Activated naive CD4-positive, alpha-beta T cell treated with anti-CD3 and anti-CD28 coated beads for 36 hours (primary cell): ENCODE measurements at regions not wholly inside any gene's neighbourhood (a gene's known extent, or its start where the extent isn't known, plus 50 kb on each side); places are given as distances from the start of the nearest gene placed in this dataset.

Experiments used
- CTCF ChIA-PET: fragments of 350-600 bp; sonication (Branson Sonifier 250); formaldehyde crosslinking; loops from one replicate; lab custom pipeline; 2021; ENCODE audit warnings: antibody characterized with exemption; lab: Charles Lee
- DNase-seq: peaks from one replicate; pipeline ENCODE4 v3.0.0-alpha.2; 2020
- H3K27ac Mint-ChIP-seq: one replicate; pipeline ENCODE4 v1.8.0; 2021; ENCODE audit warnings: mild to moderate bottlenecking, mixed read lengths
- H3K27me3 Mint-ChIP-seq: one replicate; pipeline ENCODE4 v1.8.0; 2021; ENCODE audit warnings: low read depth, mixed read lengths
- H3K36me3 Mint-ChIP-seq: one replicate; pipeline ENCODE4 v1.8.0; 2021; ENCODE audit warnings: low read depth, mixed read lengths
- H3K4me1 Mint-ChIP-seq: one replicate; pipeline ENCODE4 v1.8.0; 2021; ENCODE audit warnings: low read depth, mixed read lengths
- H3K4me3 Mint-ChIP-seq: one replicate; pipeline ENCODE4 v1.8.0; 2021; ENCODE audit warnings: mild to moderate bottlenecking, moderate library complexity, mixed read lengths
- H3K9me3 Mint-ChIP-seq: one replicate; pipeline ENCODE4 v1.8.0; 2021; ENCODE audit warnings: mixed read lengths
- intact Hi-C: fragments of 100-400 bp; cut with micrococcal nuclease; formaldehyde crosslinking; loops from one replicate; pipeline ENCODE4 v1.15.1; 2023

DNA sequence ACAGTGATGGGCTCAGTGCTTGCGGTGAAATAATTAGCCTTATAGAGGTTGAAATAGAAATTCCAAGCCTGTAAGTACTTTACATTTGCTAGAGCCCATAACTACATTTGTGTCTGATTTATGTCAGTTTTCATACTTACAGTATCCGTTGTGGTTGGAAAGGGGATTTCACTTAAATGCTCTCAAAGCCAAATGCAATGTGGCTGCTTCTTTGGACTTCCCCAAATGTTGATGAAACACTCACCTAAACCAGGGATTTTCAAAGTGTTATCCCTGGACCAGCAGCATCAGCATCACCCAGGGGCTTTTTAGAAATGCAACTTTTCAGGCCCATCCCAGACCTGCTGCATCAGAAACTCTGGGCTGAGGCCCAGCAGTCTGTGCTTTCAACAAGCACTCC is 378.7 kb downstream of the MCTP2 start:
- peaks cover 52% of the 10 kb centered on the region for H3K27me3 Mint-ChIP-seq
- no peak overlapping the region for H3K27ac Mint-ChIP-seq
- no peaks in the 10 kb centered on the region for H3K36me3 Mint-ChIP-seq
- H3K9me3 Mint-ChIP-seq: no peaks in the 10 kb centered on the region
- peaks cover 8% of the 10 kb centered on the region for H3K4me1 Mint-ChIP-seq
- intact Hi-C loops: loop anchor here (1.0 kb wide), 1 partner anchor 26 kb away; no protein-coding TSS in a partner anchor
- H3K4me3 Mint-ChIP-seq: no peak overlapping the region
- peak; percentile 27 for DNase-seq
- CTCF ChIA-PET: no interaction called here

DNA sequence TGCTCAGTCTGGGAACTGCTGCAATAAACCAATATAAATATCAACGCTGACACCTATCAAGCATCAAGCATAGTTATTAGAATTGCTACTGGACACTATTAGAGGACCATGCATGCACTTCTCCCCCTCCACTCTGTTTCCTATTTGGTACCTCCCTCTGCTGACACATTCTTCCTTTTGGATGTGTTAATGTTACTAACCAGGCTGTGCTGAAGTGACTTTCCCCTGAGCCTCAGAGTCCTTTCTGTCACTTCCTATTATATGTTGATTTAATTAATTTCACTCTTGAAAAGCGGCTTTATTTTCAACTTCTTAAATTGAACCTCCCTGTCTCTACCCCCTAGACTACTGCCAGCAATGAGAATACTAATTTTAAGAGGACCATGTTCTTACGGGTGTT is 379.1 kb downstream of the MCTP2 start:
- intact Hi-C loops: loop anchor here (1.0 kb wide), 1 partner anchor 26 kb away; no protein-coding TSS in a partner anchor
- CTCF ChIA-PET: no interaction called here

DNA sequence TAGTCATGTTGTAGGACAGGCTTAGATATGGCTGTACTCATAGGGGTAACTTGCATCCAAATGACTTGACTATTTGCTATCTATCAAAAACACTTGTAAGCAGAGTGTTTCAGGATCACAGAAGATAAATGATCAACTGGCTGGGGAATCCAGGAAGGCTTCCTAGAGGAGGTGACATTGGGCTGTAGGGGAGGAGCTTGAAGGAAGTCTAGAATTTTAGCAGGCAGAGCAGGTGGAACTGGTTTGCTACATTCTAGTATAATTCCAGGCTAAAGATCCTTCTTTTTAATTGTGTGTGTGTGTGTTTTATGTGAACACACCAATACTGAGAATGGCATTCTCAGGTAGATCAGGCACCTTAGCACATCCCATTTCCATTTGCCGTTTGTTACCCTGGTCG is 380.3 kb downstream of the MCTP2 start:
- Mint-ChIP-seq H3K27ac (no peak overlapping the region), H3K4me1 (peaks cover 8% of the 10 kb centered on the region), H3K27me3 (peaks cover 40% of the 10 kb centered on the region), H3K4me3 (no peak overlapping the region), H3K9me3 (no peaks in the 10 kb centered on the region), H3K36me3 (no peaks in the 10 kb centered on the region)
- CTCF ChIA-PET: no interaction called here
- DNase-seq: no peak
- intact Hi-C loops: no loop called here

More for the DNA sequence above, 379.1 kb downstream of the MCTP2 start:
- no peaks in the 10 kb centered on the region for H3K9me3 Mint-ChIP-seq
- H3K4me3 Mint-ChIP-seq: no peak overlapping the region
- no peak for DNase-seq
- peaks cover 48% of the 10 kb centered on the region for H3K27me3 Mint-ChIP-seq
- H3K4me1 Mint-ChIP-seq: peaks cover 8% of the 10 kb centered on the region
- H3K36me3 Mint-ChIP-seq: no peaks in the 10 kb centered on the region
- no peak overlapping the region for H3K27ac Mint-ChIP-seq

DNA sequence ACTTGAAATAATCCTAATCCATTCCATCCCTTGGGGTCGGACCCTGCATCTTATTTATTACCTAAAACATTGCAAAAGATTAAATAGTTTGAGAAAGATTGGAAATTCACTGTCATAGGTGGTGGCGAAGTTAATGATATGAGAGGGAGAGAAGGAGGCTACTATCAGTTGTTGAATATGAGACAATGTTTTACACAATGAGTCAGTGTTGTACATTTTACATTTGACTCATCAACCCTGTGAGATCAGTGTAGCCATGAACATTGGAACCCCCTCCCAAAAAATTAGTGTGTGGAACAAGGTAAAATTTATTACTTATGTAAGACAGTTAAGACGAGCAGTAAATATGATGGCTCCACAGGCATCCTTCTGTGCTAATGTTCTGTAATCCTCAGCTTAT is 384.3 kb downstream of the MCTP2 start:
- no peaks in the 10 kb centered on the region for H3K9me3 Mint-ChIP-seq
- no peak overlapping the region for H3K4me3 Mint-ChIP-seq
- DNase-seq: no peak
- CTCF ChIA-PET: no interaction called here
- no peak overlapping the region for H3K27ac Mint-ChIP-seq
- H3K36me3 Mint-ChIP-seq: no peaks in the 10 kb centered on the region
- intact Hi-C loops: no loop called here
- peaks cover 23% of the 10 kb centered on the region for H3K27me3 Mint-ChIP-seq
- H3K4me1 Mint-ChIP-seq: no peaks in the 10 kb centered on the region

DNA sequence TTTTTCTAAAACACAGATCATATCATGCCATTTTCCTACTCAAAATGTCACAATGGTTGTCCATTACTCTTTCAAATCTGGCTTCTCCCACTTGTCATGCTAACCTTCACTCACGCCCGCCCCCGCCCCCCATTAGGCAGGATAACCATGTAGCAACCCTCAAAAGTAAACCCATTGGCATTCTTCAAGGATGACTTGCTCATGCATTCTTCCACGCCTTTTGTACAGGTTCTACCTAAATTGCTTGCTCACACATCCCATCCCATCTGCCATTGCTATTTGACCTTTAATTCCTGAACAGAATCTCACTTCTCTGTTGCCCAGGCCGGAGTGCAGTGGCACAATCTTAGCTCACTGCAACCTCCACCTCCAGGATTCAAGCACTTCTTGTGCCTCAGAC is 389.3 kb downstream of the MCTP2 start:
- Mint-ChIP-seq H3K27ac (no peak overlapping the region), H3K4me3 (no peak overlapping the region), H3K36me3 (no peaks in the 10 kb centered on the region), H3K4me1 (no peaks in the 10 kb centered on the region), H3K27me3 (peaks cover 4% of the 10 kb centered on the region), H3K9me3 (no peaks in the 10 kb centered on the region)
- no peak for DNase-seq
- CTCF ChIA-PET: no interaction called here
- intact Hi-C loops: no loop called here

DNA sequence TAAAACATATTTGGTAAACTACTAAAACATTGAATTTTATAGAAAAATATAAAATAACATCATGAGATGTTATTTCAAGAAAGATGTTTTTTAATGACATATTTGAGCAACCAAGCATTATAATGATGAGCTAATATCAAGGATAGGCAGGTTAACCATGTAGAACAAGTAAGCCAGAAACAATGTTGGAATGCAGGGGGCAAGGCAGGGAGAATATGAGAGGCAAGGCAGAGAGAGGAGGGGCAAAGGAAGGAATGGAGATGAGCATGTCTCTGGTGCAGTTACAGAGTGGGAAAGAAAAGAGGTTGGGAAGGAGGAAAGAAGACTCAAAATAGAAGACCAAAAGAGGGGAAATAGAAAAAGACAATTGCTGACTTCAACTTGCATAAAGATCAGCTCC is 390.4 kb downstream of the MCTP2 start:
- H3K4me3 Mint-ChIP-seq: no peak overlapping the region
- H3K36me3 Mint-ChIP-seq: no peaks in the 10 kb centered on the region
- H3K27ac Mint-ChIP-seq: no peak overlapping the region
- CTCF ChIA-PET: interaction anchor here (1.0 kb wide), 1 partner anchor 40 kb away, joined by 3 read pairs; no protein-coding TSS in a partner anchor
- no peaks in the 10 kb centered on the region for H3K9me3 Mint-ChIP-seq
- H3K4me1 Mint-ChIP-seq: no peaks in the 10 kb centered on the region
- intact Hi-C loops: no loop called here
- no peak for DNase-seq
- peaks cover 4% of the 10 kb centered on the region for H3K27me3 Mint-ChIP-seq

DNA sequence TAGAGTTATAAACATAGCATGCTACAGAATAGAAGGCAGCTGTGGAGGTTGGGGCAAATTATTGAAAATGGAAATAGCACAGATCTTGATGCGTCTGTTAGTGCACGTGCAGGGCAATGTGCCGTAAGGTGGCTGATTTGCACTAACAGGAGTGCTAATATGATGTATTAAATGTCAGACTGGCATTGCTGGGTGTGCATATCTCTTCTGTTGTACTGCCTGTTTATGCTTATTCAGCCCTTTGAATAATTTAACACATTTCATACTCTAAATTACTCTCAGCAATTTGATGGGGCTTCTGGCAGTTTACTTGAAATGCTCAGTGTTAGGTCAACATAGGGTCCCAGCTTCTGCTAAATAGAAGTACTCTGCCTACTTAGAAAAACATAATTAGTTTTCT is 395.6 kb downstream of the MCTP2 start:
- CTCF ChIA-PET: no interaction called here

DNA sequence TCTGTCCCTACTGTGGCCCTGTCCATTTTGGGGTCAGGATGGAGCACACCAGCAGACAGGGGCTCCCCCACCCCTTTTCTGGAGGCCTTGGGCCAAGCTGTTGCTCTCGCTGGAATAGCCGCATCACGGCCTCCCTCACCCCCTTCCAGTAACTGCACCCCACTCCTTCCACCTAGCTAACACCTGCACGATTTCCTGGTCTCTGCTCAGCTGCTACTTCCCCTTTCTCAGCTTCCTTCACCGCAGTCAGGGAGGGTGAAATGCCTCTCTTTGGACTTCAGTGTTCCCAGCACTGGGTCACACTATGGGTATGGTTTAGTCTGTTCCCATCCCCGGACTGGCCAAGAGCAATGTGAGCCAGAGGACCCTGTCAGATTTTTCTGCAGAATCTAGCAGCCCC is 400.2 kb downstream of the MCTP2 start:
- intact Hi-C loops: no loop called here
- Mint-ChIP-seq H3K27ac (no peak overlapping the region), H3K4me3 (no peak overlapping the region), H3K27me3 (peaks cover 11% of the 10 kb centered on the region), H3K4me1 (peaks cover 10% of the 10 kb centered on the region), H3K9me3 (no peaks in the 10 kb centered on the region), H3K36me3 (no peaks in the 10 kb centered on the region)
- peak; percentile 17 for DNase-seq
- CTCF ChIA-PET: no interaction called here

More for the DNA sequence above, 395.6 kb downstream of the MCTP2 start:
- Mint-ChIP-seq H3K27me3 (peaks cover 3% of the 10 kb centered on the region), H3K9me3 (no peaks in the 10 kb centered on the region), H3K4me1 (peaks cover 7% of the 10 kb centered on the region), H3K36me3 (no peaks in the 10 kb centered on the region), H3K27ac (no peak overlapping the region), H3K4me3 (no peak overlapping the region)
- DNase-seq: no peak
- intact Hi-C loops: no loop called here

DNA sequence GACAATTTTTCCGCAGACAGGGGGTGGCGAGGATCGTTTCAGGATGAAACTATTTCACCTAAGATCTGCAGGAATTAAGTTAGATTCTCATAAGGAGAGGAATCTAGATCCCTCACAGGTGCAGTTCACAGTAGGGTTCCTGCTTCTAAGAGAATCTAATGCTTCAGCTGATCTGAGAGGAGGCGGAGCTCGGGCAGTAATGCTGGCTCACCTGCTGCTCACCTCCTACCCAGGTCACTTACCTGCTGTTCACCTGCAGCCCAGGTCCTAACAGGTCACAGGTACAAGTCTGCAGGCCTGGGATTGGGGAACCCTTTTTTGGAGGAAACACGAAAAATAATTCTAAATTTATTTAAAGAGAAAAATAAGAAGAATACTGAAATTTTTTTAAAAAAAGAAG is 406.8 kb downstream of the MCTP2 start:
- CTCF ChIA-PET: no interaction called here
- peaks cover 5% of the 10 kb centered on the region for H3K27me3 Mint-ChIP-seq

DNA sequence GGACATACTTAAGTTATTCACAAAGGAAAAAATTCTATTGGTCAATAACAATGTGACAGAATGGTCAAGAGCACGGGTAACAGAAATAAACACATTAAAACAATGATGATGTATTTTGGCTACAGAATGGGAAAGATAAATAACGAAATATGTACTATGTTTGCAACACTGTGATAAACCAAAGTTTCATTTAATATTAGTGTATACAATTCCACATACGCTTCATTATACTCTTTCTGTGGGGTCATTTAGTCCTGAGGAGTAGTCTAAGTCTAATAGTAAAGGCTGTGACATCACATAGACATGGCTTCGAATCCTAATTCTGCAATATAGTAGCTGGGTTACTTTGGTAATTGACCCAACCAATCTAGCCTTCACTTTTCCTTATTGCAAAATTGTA is 408.3 kb downstream of the MCTP2 start:
- intact Hi-C loops: no loop called here
- Mint-ChIP-seq H3K36me3 (no peaks in the 10 kb centered on the region), H3K27ac (no peak overlapping the region), H3K9me3 (no peaks in the 10 kb centered on the region), H3K4me3 (no peak overlapping the region), H3K4me1 (no peaks in the 10 kb centered on the region), H3K27me3 (peaks cover 5% of the 10 kb centered on the region)
- no peak for DNase-seq
- CTCF ChIA-PET: no interaction called here

More for the DNA sequence above, 406.8 kb downstream of the MCTP2 start:
- H3K9me3 Mint-ChIP-seq: no peaks in the 10 kb centered on the region
- H3K36me3 Mint-ChIP-seq: no peaks in the 10 kb centered on the region
- no peak overlapping the region for H3K27ac Mint-ChIP-seq
- no peak overlapping the region for H3K4me3 Mint-ChIP-seq
- H3K4me1 Mint-ChIP-seq: no peaks in the 10 kb centered on the region
- DNase-seq: no peak
- intact Hi-C loops: no loop called here

DNA sequence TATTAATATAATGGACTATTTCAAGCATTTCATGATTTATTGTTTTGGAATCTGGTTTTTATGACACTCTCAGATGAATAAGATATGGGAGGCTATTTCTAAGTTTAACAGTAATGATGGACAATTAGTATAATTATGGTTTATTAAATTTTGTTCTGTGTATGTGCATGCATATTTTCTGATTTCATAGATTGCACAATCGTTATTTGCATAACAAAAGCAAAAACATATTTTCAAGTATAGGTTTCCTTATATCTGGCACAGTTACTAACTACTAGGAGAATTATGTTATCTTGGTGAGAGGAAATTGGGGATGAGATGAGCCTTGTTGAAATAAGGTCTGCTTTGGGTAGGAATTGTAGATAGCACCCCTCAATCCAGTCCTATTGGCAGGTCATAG is 413.1 kb downstream of the MCTP2 start:
- Mint-ChIP-seq H3K27me3 (peaks cover 5% of the 10 kb centered on the region), H3K4me1 (no peaks in the 10 kb centered on the region), H3K36me3 (no peaks in the 10 kb centered on the region), H3K4me3 (no peak overlapping the region), H3K9me3 (no peaks in the 10 kb centered on the region), H3K27ac (no peak overlapping the region)
- CTCF ChIA-PET: no interaction called here
- DNase-seq: no peak
- intact Hi-C loops: no loop called here

DNA sequence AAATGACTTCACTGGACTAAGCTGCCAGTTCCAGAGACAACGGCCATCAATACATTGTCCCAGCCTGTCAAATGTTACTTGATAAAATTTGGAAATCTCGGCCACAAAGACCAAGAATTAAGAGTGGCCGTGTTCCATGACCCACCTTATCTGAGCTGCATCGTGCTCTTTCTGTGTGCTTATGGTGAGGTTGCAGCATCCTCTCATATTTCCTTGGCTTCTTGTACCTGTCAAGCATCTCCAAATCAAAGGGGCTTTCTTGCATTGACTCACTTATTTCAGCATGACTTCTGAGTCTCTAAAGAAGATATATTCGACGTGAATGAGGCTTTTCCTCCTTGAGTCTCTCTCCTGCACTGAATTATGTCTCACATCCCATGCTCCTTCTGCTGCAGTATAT is 421.7 kb downstream of the MCTP2 start:
- Mint-ChIP-seq H3K36me3 (no peaks in the 10 kb centered on the region), H3K4me1 (no peaks in the 10 kb centered on the region), H3K9me3 (no peaks in the 10 kb centered on the region), H3K27ac (no peak overlapping the region), H3K4me3 (no peak overlapping the region), H3K27me3 (peaks cover 11% of the 10 kb centered on the region)
- CTCF ChIA-PET: no interaction called here
- no peak for DNase-seq
- intact Hi-C loops: no loop called here

DNA sequence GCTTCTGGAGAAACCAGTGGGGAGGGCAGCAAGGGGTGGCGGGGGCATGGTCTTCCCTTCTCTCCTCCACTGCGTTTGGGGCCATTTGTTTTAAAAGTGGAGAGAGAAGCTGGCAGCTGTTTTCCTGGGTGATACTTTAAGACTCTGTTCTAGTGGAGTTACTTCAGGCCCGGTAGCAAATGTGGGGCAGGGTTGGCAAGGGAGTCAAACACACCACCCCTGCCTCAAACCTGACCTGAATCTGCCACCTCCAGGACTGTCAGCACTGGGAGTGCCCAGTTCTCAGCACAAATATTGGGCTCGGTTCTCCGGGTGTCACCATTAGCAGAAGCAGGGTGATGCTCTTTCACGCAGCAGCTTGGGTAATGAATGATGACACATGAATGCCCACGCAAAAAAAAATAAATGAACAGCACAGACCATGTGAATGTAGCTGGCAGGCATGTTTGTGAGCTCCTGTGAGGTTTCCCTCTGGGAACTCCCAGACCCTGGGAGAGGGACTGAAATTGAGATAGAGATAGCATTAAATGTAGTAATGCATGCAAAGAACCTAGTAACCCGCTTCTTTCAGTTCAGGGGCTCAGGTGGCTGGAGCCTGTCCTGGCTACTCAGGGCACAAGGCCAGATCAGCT is 424.0 kb downstream of the MCTP2 start:
- CTCF ChIA-PET: interaction anchor here (0.6 kb wide), 1 partner anchor 16 kb away, joined by 3 read pairs; no protein-coding TSS in a partner anchor
- Mint-ChIP-seq H3K27me3 (peaks cover 11% of the 10 kb centered on the region), H3K4me3 (no peak overlapping the region), H3K9me3 (no peaks in the 10 kb centered on the region), H3K36me3 (no peaks in the 10 kb centered on the region), H3K27ac (no peak overlapping the region), H3K4me1 (no peaks in the 10 kb centered on the region)
- intact Hi-C loops: no loop called here
- DNase-seq: no peak
